Heart left ventricle (tissue), 16 donors: ENCODE measurements at regions not wholly inside any gene's neighbourhood (a gene's known extent, or its start where the extent isn't known, plus 50 kb on each side); places are given as distances from the start of the nearest gene placed in this dataset.
A peak's percentile ranks its signal among the peaks of the same experiment; 100 is the strongest.

Experiments used
- ATAC-seq, 4 donors: fragments of 200-7000 bp; cut with Tn5 transposase; one replicate each; pipeline ENCODE4 v1.9.1; 2020 to 2022; ENCODE audit warnings: moderate library complexity in 4 of 4, mild to moderate bottlenecking in 3 of 4, moderate number of reproducible peaks in 1 of 4
- DNase-seq, 5 donors: peaks; one replicate each; pipeline ENCODE4 v3.0.0-alpha.2; 2020
- H3K27ac ChIP-seq, 12 donors: fragments of 200-600 bp; sonication (generic) in 4 of 12; one replicate each; pipeline versions ENCODE4 v1.5.0 to v1.8.0; 2016 to 2022; ENCODE audit warnings: mild to moderate bottlenecking in 2 of 12
- H3K27me3 ChIP-seq, 9 donors: fragments of 200-600 bp; sonication (generic) in 2 of 9; one replicate each; pipeline versions ENCODE4 v1.5.1 to v1.8.0; 2016 to 2022; ENCODE audit warnings: mild to moderate bottlenecking in 3 of 9
- H3K36me3 ChIP-seq, 9 donors: fragments of 200-600 bp; sonication (generic) in 2 of 9; one replicate each; pipeline versions ENCODE4 v1.5.0 to v1.8.0; 2018 to 2022; ENCODE audit warnings: mild to moderate bottlenecking in 2 of 9
- H3K4me1 ChIP-seq, 12 donors: fragments of 200-600 bp; sonication (generic) in 4 of 12; one replicate each; pipeline versions ENCODE4 v1.5.0 to v1.8.0; 2016 to 2022; ENCODE audit warnings: mild to moderate bottlenecking in 3 of 12
- H3K4me3 ChIP-seq, 12 donors: fragments of 200-600 bp; sonication (generic) in 4 of 12; one replicate each; pipeline versions ENCODE4 v1.5.0 to v1.8.0; 2017 to 2022; ENCODE audit warnings: mild to moderate bottlenecking in 9 of 12, moderate library complexity in 4 of 12
- H3K9me3 ChIP-seq, 12 donors: fragments of 200-600 bp; sonication (generic) in 4 of 12; one replicate each; pipeline versions ENCODE4 v1.5.0 to v1.8.0; 2016 to 2022; ENCODE audit warnings: mild to moderate bottlenecking in 1 of 12
- POLR2A ChIP-seq, 2 donors: fragments of 450-650 bp; IDR thresholded peaks; one replicate each; pipeline ENCODE4 v1.6.1; 2017; ENCODE audit warnings: antibody characterized with exemption in 2 of 2, mild to moderate bottlenecking in 2 of 2, moderate library complexity in 2 of 2
- WGBS, 4 donors: extraction: QIAGEN DNeasy Blood & Tissue Kit in 2 of 4; methylation state at CpG; one replicate each; pipeline versions ENCODE4 v1.1.5 to v1.1.7; 2013 to 2018; 5-methylcytosine and 5-hydroxymethylcytosine counted together
- intact Hi-C, 10 donors: fragments of 100-400 bp; cut with DNase I; formaldehyde crosslinking; loops; one replicate each; pipeline versions ENCODE4 v1.11.1 to v1.14.2; 2022
- TF ChIP-seq, protein P1 (sequence below), 12 donors: fragments of 200-600 bp; sonication (generic) in 4 of 12; IDR thresholded peaks; one replicate each; pipeline versions ENCODE4 v1.5.0 to v1.8.0; 2018 to 2022; ENCODE audit warnings: antibody characterized with exemption in 12 of 12, mild to moderate bottlenecking in 5 of 12
- donor health status: ischemic (EF 13 %, LVEDD 7.1; RV severe dilation, severe dysfunction).
- donor health status: healthy with polysubstance abuse.
- donor health status: DM: no; HTN: yes; CAD: no.
- donor health status: DM: no; HTN: no; CAD: no.
- donor health status: ischemic (EF 25% LVEDD 6.9; RV normal size, moderate dysfunction).
- donor health status: ischemic (EF 25% LVEDD 5.7; RV mildly dilated, moderate dysfunction).
- donor health status: healthy.
- donor health status: DM: yes; HTN: yes; CAD: no.
- donor health status: ischemic (EF 35%, LVEDD 5.7; RV mildly dilated, moderate dysfunction).
- donor health status: nonischemic (EF 11% LVEDD 7.7; RV severe dilation, severe dysfunction).
- donor health status: DM: yes; HTN: yes; CAD: no.
- donor health status: PGD.
- donor health status: ischemic (EF 29% LVEDD 5.4; RV normal size, mild dysfunction).
- donor health status: nonischemic (EF 23%, LVEDD 6.1; RV moderate dilation, normal function).

DNA sequence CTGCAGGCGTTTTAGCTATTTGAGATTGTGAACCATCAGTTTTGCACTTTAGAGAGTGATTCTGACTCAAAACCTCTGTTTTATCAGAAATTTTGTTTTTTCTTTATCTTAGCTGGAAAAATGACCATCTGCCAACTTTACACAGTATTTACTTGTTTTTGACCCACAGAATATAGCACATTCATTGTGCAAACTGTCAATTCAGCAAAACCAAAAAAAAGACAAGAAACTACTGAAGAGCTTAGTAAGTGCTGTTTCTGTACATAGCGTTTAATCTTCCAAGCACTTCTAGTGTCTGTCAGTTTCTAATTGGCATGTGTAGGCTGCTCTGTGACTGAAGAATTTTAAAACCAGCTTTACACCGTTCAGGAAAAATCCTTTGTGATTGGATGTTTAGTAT is 76.0 kb upstream of the VANGL1 start:
- no peak overlapping the region for H3K4me3 ChIP-seq

DNA sequence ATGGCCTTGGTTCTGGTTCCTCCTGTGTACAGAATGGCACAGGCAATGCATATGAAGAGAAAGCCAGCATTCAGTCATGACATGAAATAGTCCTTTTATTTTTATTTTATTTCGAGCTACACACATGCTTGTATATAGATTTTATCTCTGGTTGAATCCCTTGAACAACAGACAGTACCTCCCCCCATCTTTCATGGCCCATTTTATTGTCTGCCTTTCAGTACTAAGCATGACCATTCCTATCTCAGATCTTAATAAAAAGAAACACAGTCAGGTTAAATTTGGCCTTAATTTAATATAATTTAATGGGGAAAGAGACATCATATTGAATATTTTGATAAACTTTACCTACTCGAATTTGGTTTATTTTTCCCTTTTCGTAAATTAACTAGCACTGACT is 76.4 kb upstream of the VANGL1 start:
- Histone ChIP-seq H3K27me3 (peaks cover 0 to 38% (median 12%) of the 10 kb centered on the region in 9 donors), H3K4me1 (no peaks in the 10 kb centered on the region), H3K36me3 (no peaks in the 10 kb centered on the region), H3K4me3 (no peak overlapping the region), H3K27ac (no peak overlapping the region), H3K9me3 (peaks cover 0 to 24% (median 11%) of the 10 kb centered on the region in 12 donors)
- no peak for TF ChIP-seq POLR2A (IDR thresholded peaks at IDR 0.05)
- TF ChIP-seq, protein P1, sequence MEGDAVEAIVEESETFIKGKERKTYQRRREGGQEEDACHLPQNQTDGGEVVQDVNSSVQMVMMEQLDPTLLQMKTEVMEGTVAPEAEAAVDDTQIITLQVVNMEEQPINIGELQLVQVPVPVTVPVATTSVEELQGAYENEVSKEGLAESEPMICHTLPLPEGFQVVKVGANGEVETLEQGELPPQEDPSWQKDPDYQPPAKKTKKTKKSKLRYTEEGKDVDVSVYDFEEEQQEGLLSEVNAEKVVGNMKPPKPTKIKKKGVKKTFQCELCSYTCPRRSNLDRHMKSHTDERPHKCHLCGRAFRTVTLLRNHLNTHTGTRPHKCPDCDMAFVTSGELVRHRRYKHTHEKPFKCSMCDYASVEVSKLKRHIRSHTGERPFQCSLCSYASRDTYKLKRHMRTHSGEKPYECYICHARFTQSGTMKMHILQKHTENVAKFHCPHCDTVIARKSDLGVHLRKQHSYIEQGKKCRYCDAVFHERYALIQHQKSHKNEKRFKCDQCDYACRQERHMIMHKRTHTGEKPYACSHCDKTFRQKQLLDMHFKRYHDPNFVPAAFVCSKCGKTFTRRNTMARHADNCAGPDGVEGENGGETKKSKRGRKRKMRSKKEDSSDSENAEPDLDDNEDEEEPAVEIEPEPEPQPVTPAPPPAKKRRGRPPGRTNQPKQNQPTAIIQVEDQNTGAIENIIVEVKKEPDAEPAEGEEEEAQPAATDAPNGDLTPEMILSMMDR (IDR thresholded peaks at IDR 0.05) = no peak
- 66 to 70% (median 67%) methylated on average over 3 of the region's 3 CpGs for WGBS, 4 donors
- intact Hi-C loops = no loop called here
- DNase-seq (no peak), ATAC-seq (no peak)

More for the DNA sequence above, 76.0 kb upstream of the VANGL1 start:
- Histone ChIP-seq H3K4me1 (no peaks in the 10 kb centered on the region), H3K27me3 (peaks cover 0 to 38% (median 12%) of the 10 kb centered on the region in 9 donors), H3K9me3 (peaks cover 0 to 24% (median 11%) of the 10 kb centered on the region in 12 donors), H3K36me3 (no peaks in the 10 kb centered on the region), H3K27ac (no peak overlapping the region)
- TF ChIP-seq, protein P1 (IDR thresholded peaks at IDR 0.05) = no peak
- TF ChIP-seq POLR2A (IDR thresholded peaks at IDR 0.05) = no peak
- ATAC-seq (no peak), DNase-seq (no peak)
- 45 to 58% (median 47%) methylated on average over 3 of the region's 3 CpGs for WGBS, 4 donors
- intact Hi-C loops = no loop called here

DNA sequence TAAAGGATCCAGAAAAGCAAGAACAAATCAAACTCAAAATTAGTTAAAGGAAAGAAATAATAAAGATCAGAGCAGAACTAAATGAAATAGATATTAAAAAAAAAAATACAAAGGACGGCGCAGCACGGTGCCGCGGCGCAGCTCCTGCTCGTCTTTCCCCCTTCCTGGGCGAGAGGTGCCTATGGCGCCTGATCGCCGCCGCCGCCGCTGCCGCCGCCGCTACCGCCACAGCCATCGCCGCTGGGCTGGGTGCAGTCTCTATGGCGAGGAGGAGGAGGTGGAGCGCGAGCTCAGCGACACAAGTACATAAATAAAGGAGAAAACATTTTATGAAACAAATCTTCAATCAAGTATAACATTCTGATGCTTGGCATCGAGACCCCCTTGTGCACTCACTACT is 77.6 kb upstream of the VANGL1 start:
- TF ChIP-seq, protein P1 (IDR thresholded peaks at IDR 0.05) = no peak
- TF ChIP-seq POLR2A (IDR thresholded peaks at IDR 0.05) = no peak
- H3K27ac ChIP-seq = no peak overlapping the region
- H3K9me3 ChIP-seq = peaks cover 0 to 24% (median 11%) of the 10 kb centered on the region in 12 donors
- peak overlapping the region in 1 of 12 donors; percentile 9 for H3K4me3 ChIP-seq
- 12 to 35% (median 29%) methylated on average over 25 of the region's 25 CpGs for WGBS, 4 donors
- ATAC-seq = no peak
- no peak for DNase-seq
- peaks cover 0 to 38% (median 12%) of the 10 kb centered on the region in 9 donors for H3K27me3 ChIP-seq
- H3K4me1 ChIP-seq = no peaks in the 10 kb centered on the region
- intact Hi-C loops = no loop called here
- H3K36me3 ChIP-seq = no peaks in the 10 kb centered on the region

DNA sequence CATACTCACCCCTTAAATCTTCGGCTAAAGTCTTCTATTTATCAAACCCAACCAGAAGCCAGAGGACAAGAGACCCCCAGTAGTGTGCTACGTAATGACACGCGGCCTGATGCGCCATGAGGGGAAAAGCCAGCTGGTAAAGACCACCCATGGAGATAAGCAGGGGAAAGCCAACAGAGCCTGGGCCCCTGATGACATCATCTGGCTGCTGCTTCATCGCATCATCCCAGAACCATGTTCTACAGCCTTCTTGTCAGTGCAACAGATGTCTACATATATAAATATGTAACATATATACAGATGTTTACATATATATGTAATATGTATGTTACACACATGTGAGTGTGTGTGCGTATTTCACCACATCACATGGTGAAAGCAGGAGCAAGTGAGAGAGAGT is 81.7 kb upstream of the VANGL1 start:
- TF ChIP-seq, protein P1 (IDR thresholded peaks at IDR 0.05) = no peak
- no peak for TF ChIP-seq POLR2A (IDR thresholded peaks at IDR 0.05)
- WGBS, 4 donors = 57 to 84% (median 65%) methylated on average over 7 of the region's 7 CpGs
- DNase-seq (no peak), ATAC-seq (no peak)
- Histone ChIP-seq H3K9me3 (peaks cover 0 to 2% (median 0%) of the 10 kb centered on the region in 12 donors), H3K36me3 (no peaks in the 10 kb centered on the region), H3K4me1 (no peaks in the 10 kb centered on the region), H3K27me3 (peaks cover 0 to 37% (median 12%) of the 10 kb centered on the region in 9 donors), H3K4me3 (no peak overlapping the region), H3K27ac (no peak overlapping the region)
- intact Hi-C loops = no loop called here
